OCI-LY3 (cell line): ENCODE measurements at regions not wholly inside any gene's neighbourhood (a gene's known extent, or its start where the extent isn't known, plus 50 kb on each side); places are given as distances from the start of the nearest gene placed in this dataset.

ENCODE experiments used
- H2AFZ ChIP-seq: fragments of 200-600, 300-600 bp; shearing (Covaris generic); 2 replicates; pipeline ENCODE4 v1.6.0; 2014; ENCODE audit warnings: antibody characterized with exemption, low read depth, low read length
- H3K27ac ChIP-seq: fragments of 200-600, 300-600 bp; sonication (generic); 2 replicates; pipeline ENCODE4 v1.5.1; 2014; ENCODE audit warnings: mild to moderate bottlenecking, low read length, moderate library complexity, mixed read lengths
- H3K27me3 ChIP-seq: fragments of 200-600, 300-600 bp; sonication (generic); 2 replicates; pipeline ENCODE4 v1.6.1; 2014; ENCODE audit warnings: low read depth, low read length, mixed read lengths
- H3K36me3 ChIP-seq: fragments of 200-600, 300-600 bp; sonication (generic); replicated peaks from 2 replicates; pipeline ENCODE3; 2014; ENCODE audit warnings: low read depth, low read length, mixed read lengths
- H3K4me1 ChIP-seq: fragments of 300-600, 200-600 bp; sonication (generic); 2 replicates; pipeline ENCODE4 v1.6.1; 2014; ENCODE audit warnings: low read length, mixed read lengths
- H3K4me2 ChIP-seq: fragments of 200-600, 300-600 bp; sonication (generic); 2 replicates; pipeline ENCODE4 v1.6.1; 2014; ENCODE audit warnings: low read length, mixed read lengths
- H3K4me3 ChIP-seq: fragments of 300-600, 200-600 bp; sonication (generic); 2 replicates; pipeline ENCODE4 v1.5.1; 2014; ENCODE audit warnings: antibody characterized with exemption, mild to moderate bottlenecking, low read length, moderate library complexity
- H3K79me2 ChIP-seq: fragments of 300-600, 200-600 bp; shearing (Covaris generic); 2 replicates; pipeline ENCODE4 v1.6.1; 2014; ENCODE audit warnings: mild to moderate bottlenecking, low read length, mixed read lengths
- H3K9ac ChIP-seq: fragments of 300-600, 200-600 bp; shearing (Covaris generic); 2 replicates; pipeline ENCODE4 v1.6.0; 2014; ENCODE audit warnings: mild to moderate bottlenecking, low read length, moderate library complexity
- H3K9me3 ChIP-seq: fragments of 200-600, 300-600 bp; shearing (Covaris generic); 2 replicates; pipeline ENCODE4 v1.6.1; 2014; ENCODE audit warnings: low read length, mixed read lengths; ENCODE audit not compliant: insufficient read depth
- H4K20me1 ChIP-seq: fragments of 200-600, 300-600 bp; sonication (generic); 2 replicates; pipeline ENCODE4 v1.6.1; 2016; ENCODE audit warnings: low read length, mixed read lengths; ENCODE audit not compliant: insufficient read depth
- CTCF ChIP-seq: fragments of 200-600, 300-600 bp; sonication (generic); IDR thresholded peaks from 2 replicates; pipeline ENCODE4 v1.5.1; 2014; ENCODE audit warnings: antibody characterized with exemption, low read length, low read depth
- EZH2phosphoT487 ChIP-seq: fragments of 200-600 bp; shearing (Covaris generic); IDR thresholded peaks from 2 replicates; pipeline ENCODE4 v1.6.1; 2018; ENCODE audit warnings: antibody characterized with exemption, mixed run types, low read depth

GRCh38 chr13:72005455-72005854 lies 138.5 kb upstream of the DACH1 start:
- Histone ChIP-seq H3K4me1 (no peaks in the 10 kb centered on the region), H3K9me3 (no peaks in the 10 kb centered on the region)

DNA sequence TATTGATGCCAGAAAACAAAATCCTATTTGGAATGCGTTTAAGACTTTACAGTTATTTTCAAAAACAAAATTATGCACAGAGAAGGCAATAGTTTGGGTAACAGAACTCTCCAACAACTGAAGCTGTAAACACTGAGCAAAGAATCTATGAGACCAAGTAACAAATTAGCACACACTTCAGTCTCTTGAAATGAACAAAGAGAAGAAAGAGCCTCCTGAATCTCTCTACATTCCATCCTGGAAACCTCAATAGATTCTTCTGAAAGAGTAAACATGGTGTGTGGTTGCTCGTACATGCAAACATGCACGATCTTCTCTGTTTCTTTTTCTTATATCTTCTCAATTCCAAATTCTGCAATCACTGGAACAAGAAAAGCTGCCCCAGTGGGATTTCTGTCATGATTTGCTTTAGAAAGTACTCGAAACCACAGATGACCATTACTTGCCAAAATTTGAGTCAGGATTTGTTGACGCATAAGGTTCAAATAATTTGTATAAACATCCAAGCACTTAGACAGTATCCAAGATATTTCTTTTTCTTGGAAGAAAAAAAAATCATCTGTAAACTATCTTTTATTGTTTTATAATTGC lies 137.9 kb upstream of the DACH1 start:
- Histone ChIP-seq H3K4me3 (no peak overlapping the region), H3K27me3 (no peaks in the 10 kb centered on the region), H3K4me1 (no peaks in the 10 kb centered on the region), H3K79me2 (no peaks in the 10 kb centered on the region), H2AFZ (no peak overlapping the region), H3K9me3 (no peaks in the 10 kb centered on the region), H3K9ac (no peak overlapping the region), H3K27ac (no peak overlapping the region), H3K4me2 (no peak overlapping the region), H4K20me1 (no peaks in the 10 kb centered on the region), H3K36me3 (no peaks in the 10 kb centered on the region)
- TF ChIP-seq CTCF, result no peak

More at GRCh38 chr13:72005455-72005854, 138.5 kb upstream of the DACH1 start:
- H3K9ac ChIP-seq, result no peak overlapping the region
- no peaks in the 10 kb centered on the region for H3K36me3 ChIP-seq
- H3K27me3 ChIP-seq, result no peaks in the 10 kb centered on the region
- H3K4me3 ChIP-seq, result no peak overlapping the region
- H3K79me2 ChIP-seq, result no peaks in the 10 kb centered on the region
- H2AFZ ChIP-seq, result no peak overlapping the region
- H4K20me1 ChIP-seq, result no peaks in the 10 kb centered on the region
- H3K27ac ChIP-seq, result no peak overlapping the region
- TF ChIP-seq EZH2phosphoT487, result no peak
- no peak for TF ChIP-seq CTCF
- no peak overlapping the region for H3K4me2 ChIP-seq

GRCh38 chr13:72004246-72004645 lies 137.2 kb upstream of the DACH1 start:
- Histone ChIP-seq H3K27ac (no peak overlapping the region), H3K4me1 (no peaks in the 10 kb centered on the region), H3K36me3 (no peaks in the 10 kb centered on the region), H3K4me2 (no peak overlapping the region), H2AFZ (no peak overlapping the region), H4K20me1 (no peaks in the 10 kb centered on the region), H3K79me2 (no peaks in the 10 kb centered on the region), H3K4me3 (no peak overlapping the region), H3K27me3 (no peaks in the 10 kb centered on the region), H3K9ac (no peak overlapping the region), H3K9me3 (no peaks in the 10 kb centered on the region)
- TF ChIP-seq CTCF (no peak), EZH2phosphoT487 (no peak)

- Histone ChIP-seq H4K20me1 (no peaks in the 10 kb centered on the region), H2AFZ (no peak overlapping the region), H3K4me1 (no peaks in the 10 kb centered on the region), H3K9ac (no peak overlapping the region), H3K36me3 (no peaks in the 10 kb centered on the region), H3K27ac (no peak overlapping the region), H3K4me3 (no peak overlapping the region), H3K9me3 (peaks cover 4% of the 10 kb centered on the region; the same call in 1 of the 2 replicates), H3K79me2 (no peaks in the 10 kb centered on the region), H3K4me2 (no peak overlapping the region), H3K27me3 (no peaks in the 10 kb centered on the region)
- TF ChIP-seq EZH2phosphoT487 (no peak), CTCF (no peak)
Observed at GRCh38 chr13:71998223-71998622, 131.2 kb upstream of the DACH1 start.
